ENCODE measurements at regions not wholly inside any gene's neighbourhood (a gene's known extent, or its start where the extent isn't known, plus 50 kb on each side); places are given as distances from the start of the nearest gene placed in this dataset.
A peak's percentile ranks its signal among the peaks of the same experiment; 100 is the strongest.

- 0 out of 2 replicates have a peak, but pooled peaks have one; percentile 41 for TF ChIP-seq ARID3A (IDR thresholded peaks at IDR 0.05; ENCODE audit: borderline replicate concordance, low read depth, low read length)
- 0 out of 2 replicates have a peak, but pooled peaks have one; percentile 61 for TF ChIP-seq MIER1 (IDR thresholded peaks at IDR 0.05; ENCODE audit: low read depth)
- no peak for TF ChIP-seq JUN (IDR thresholded peaks at IDR 0.05; ENCODE audit: borderline replicate concordance, low read depth, low read length)
- TF ChIP-seq JUN (CRISPR knock-in tag; IDR thresholded peaks at IDR 0.05; ENCODE audit: borderline replicate concordance), result no peak
- TF ChIP-seq GATAD2A (IDR thresholded peaks at IDR 0.05), result no peak
- TF ChIP-seq ATF7 (IDR thresholded peaks at IDR 0.05), result peak; percentile 26; the same call in 1 of the 2 replicates
- TF ChIP-seq NR2C1 (IDR thresholded peaks at IDR 0.05), result 0 out of 2 replicates have a peak, but pooled peaks have one; percentile 10
- TF ChIP-seq NR2C1 (tag; IDR thresholded peaks at IDR 0.05), result no peak
- 0 out of 2 replicates have a peak, but pooled peaks have one; percentile 19 for TF ChIP-seq ZNF24 (IDR thresholded peaks at IDR 0.05)
- peak; percentile 49 to 52; a peak in 2 of 4 replicates for TF ChIP-seq MLLT1 (IDR thresholded peaks at IDR 0.05)
- TF ChIP-seq E4F1 (CRISPR knock-in tag; IDR thresholded peaks at IDR 0.05; ENCODE audit: borderline replicate concordance), result no peak
- no peak for TF ChIP-seq ARID4B (CRISPR knock-in tag; IDR thresholded peaks at IDR 0.05)
- no peak for TF ChIP-seq ZNF324 (CRISPR knock-in tag; IDR thresholded peaks at IDR 0.05)
- TF ChIP-seq NUFIP1 (IDR thresholded peaks at IDR 0.05; ENCODE audit: partially characterized antibody), result peak; percentile 27
- TF ChIP-seq ETV1 (tag; conservative IDR thresholded peaks at IDR 0.05; ENCODE audit: low read depth), result no peak
- no peak for TF ChIP-seq HDAC6 (IDR thresholded peaks at IDR 0.05; ENCODE audit: low read depth, low read length)
- TF ChIP-seq ELF4 (CRISPR knock-in tag; IDR thresholded peaks at IDR 0.05), result no peak
- TF ChIP-seq ZNF431 (CRISPR knock-in tag; IDR thresholded peaks at IDR 0.05), result peak; percentile 78
- TF ChIP-seq DPF2 (IDR thresholded peaks at IDR 0.05), result peak; percentile 62; the same call in 1 of the 2 replicates
- TF ChIP-seq HMG20B (CRISPR knock-in tag; IDR thresholded peaks at IDR 0.05), result no peak
- TF ChIP-seq ZEB2 (IDR thresholded peaks at IDR 0.05), result peak; percentile 88
- TF ChIP-seq BDP1 (IDR thresholded peaks at IDR 0.05; ENCODE audit: insufficient read depth, insufficient read length), result no peak
Observed at GRCh38 chr6:43956478-43956877, 170.8 kb downstream of the MRPL14 start (continued).

Data from K562 (cell line).